Astrocyte (in vitro differentiated cells and primary cell): ENCODE measurements at regions not wholly inside any gene's neighbourhood (a gene's known extent, or its start where the extent isn't known, plus 50 kb on each side); places are given as distances from the start of the nearest gene placed in this dataset.
"Not testable (repeated sequence)": the region's sequence is repeated elsewhere in the genome, so short reads cannot be mapped to it uniquely, and the experiment has no call there.

Source experiments
- CTCF ChIP-seq: IDR thresholded peaks from 2 replicates; pipeline ENCODE4 v1.5.1; 2011; ENCODE audit warnings: low read depth, mild to moderate bottlenecking, inconsistent platforms, low read length, moderate library complexity; ENCODE audit not compliant: insufficient read depth
- EZH2 ChIP-seq: IDR thresholded peaks from 2 replicates; pipeline ENCODE4 v1.6.1; 2012; ENCODE audit warnings: mild to moderate bottlenecking, low read length, inconsistent platforms; ENCODE audit not compliant: insufficient read depth

- TF ChIP-seq CTCF, EZH2: not testable (repeated sequence)
Measured at GRCh38 chr9:41833108-41833507, 296.1 kb downstream of the CNTNAP3B start.
